ENCODE measurements at regions not wholly inside any gene's neighbourhood (a gene's known extent, or its start where the extent isn't known, plus 50 kb on each side); places are given as distances from the start of the nearest gene placed in this dataset.

DNA sequence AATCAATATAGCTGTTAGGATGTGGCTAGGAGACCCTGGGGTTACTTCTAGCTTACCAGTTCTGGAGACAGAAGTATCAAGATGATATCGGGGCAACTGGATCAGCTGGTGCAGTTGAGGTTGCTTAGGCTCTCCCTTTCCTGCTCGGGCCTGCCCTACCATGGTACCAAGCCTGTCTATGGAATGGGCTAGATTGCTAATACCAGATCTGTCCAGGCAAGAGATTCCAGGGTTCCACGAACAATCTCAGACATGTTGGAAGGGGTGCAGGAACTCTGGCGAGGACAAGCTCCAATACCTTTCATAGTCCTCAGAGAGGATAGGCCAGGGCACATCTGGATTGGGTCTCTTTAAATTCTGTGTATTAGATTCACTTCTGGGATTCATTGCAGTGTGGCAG is 53.8 kb downstream of the ADM start:
- DNase-seq, result no peak

DNA sequence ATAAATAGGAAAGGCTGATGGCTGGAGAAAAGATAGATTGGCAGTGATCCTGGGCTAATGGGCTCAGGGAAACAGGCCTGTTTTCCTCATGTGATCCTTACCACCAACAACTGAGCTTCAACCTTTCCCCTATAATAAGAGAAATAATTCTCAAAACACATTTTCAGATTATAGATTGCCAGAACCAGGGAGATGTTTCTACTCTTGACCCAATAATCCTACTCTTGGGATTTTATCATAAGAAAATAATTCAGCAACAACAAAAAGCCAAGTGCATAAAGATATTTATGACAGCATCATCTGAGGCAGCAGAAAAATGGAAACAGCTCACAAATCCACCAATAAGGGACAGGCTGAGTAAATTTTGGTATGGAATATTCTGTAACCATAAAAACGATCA is 54.3 kb downstream of the ADM start:
- no peak for DNase-seq

DNA sequence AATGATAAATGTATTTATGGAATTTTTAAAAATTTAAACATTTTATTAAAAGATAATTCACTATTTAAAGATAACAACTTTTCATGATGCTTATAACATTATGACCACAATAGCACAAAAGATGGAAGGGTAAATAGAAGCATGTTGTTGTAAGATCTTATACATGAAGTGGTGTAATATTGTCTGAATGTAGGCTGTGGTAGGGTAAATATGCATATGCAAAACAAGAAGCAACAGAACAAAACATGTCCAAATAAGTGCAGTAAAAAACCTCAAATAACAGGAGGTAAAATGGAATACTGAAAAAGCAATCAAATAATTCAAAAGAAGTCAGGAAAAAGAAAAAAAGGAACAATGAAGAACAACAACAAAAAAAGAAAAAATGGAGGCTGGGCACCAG is 56.0 kb downstream of the ADM start:
- no peak for DNase-seq

DNA sequence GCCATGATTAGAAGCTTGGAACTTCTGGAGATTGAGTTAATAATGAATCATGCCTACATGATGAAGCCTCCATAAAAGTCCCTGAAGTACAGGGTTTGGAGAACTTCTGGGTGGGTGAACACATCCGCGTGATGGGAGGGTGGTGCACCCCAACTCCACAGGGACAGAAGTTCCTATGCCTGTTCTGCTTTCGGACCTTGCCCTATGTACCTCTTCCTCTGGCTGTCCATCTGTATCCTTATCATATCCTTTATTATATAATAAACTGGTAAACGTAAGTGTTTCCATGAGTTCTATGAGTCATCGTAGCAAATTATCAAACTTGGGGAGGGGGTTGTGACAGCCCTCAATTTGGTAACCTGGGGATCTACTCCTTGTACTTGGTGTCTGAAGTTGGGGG is 60.2 kb downstream of the ADM start:
- DNase-seq, result no peak

DNA sequence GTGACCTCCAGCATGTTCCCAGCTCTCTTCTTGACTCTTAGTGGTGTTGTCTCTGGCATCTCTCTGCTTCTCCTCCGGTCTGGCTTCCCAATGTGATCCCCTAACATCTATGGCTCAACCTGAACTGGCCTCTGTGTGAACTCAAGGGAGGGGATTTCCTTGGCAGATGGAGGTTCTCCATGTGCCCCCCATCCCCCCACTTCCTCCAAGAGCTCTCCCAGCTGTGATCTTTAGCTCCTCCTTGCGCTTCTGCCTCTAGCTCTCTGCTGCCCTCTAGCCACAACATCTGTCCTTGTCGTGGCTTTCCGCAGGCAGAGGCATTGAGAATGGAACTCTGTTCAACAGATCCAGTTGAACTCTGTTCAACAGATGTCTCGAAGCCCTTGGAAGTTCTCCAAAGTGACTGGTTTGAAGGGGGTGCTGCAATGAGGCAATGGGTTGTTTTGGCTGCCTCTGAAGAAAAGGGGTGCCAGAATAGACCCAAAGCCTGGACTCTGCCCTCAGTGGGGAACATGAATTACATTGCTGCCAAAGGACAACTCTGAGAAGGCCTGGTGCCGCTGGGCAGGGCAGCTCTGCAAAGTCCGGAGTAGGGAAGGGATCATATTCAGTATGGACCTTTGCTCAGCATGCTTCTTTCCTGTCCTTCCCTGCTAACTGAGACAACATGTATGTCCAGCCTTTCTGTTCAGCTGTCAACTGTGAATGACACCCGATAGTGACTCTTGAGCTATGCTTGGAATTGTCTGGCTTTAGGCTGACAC is 61.9 kb downstream of the ADM start:
- DNase-seq, result peak; percentile 77

DNA sequence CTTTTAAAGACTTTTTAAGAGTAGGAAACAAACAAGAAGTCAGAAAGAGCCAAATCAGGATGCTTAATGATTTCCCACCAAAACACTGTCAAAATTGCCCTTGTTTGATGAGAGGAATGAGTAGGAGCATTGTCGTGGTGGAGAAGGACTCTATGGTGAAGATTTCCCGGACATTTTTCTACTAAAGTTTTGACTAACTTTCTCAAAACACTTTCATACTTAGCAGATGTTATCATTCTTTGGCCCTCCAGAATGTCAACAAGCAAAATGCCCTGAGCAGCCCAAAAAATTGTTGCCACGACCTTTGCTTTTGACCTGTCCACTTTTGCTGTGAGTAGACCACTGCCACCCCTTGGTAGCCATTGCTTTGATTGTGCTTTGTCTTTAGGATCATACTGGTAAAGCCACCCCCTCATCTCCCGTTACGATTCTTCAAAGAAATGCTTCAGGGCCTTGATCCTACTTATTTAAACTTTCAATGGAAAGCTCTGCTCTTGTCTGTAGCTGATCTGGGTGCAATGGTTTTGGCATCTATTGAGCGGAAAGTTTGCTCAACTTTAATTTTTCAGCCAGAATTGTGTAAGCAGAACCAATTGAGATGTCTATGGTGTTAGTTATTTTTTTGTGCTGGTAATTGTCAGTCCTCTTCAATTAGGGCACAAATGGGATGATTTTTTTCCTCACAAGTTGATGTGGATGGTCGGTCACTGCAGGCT is 67.2 kb downstream of the ADM start:
- DNase-seq, result no peak

DNA sequence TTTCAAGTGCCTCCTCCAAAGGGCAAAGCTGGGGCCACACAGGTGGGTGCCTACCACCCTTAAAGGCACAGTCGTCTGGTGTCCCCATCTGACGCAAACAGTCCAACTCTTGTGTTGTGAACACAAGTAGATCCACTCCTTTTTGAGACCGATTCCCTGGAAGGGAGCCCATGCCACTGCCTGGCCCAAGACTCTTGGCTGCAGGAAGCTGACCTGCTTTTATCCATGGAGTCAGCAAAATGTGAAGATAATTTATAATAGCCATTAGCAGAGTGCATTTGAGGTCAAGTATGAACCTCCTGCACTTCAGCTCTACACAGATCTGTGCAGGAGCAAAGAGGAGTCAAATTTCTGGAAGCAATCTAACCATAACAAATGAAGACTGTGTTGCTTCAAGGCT is 68.5 kb downstream of the ADM start:
- DNase-seq, result no peak

DNA sequence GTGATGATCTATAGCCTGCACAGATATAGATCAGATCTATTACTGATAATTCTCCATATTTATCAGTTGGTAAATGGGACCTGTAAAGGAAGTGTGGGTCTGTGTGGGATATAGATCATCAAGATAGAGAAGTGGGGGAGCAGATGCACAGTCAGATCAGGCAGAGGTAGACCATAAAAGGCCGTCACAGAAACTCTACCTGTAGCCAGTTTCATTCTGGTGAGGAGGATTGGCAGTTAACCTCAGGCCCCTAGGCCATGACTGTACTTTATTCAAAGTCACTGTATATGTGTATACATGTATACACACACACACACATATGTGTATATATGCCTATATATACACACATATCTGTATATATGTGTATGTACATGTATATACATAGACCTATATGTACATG is 69.1 kb downstream of the ADM start:
- DNase-seq, result no peak

DNA sequence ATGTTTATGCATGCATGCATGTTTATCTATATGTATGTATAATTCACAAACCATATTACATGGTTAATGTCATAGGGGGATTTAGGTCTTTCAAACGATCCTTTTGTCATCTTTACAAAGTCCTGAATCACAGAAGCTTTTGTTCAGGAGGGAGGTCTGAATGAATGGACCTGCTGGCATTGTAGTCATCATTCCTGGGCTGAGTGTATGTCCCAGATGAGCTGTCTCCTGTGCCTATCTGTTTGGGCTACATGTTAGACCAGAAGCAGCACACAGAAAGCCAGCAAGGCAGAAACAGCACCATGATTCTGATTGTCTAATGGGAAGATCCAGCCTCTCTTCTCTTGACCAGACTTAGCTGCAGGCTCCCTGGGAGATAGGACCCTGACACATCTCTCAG is 69.5 kb downstream of the ADM start:
- DNase-seq, result no peak

DNA sequence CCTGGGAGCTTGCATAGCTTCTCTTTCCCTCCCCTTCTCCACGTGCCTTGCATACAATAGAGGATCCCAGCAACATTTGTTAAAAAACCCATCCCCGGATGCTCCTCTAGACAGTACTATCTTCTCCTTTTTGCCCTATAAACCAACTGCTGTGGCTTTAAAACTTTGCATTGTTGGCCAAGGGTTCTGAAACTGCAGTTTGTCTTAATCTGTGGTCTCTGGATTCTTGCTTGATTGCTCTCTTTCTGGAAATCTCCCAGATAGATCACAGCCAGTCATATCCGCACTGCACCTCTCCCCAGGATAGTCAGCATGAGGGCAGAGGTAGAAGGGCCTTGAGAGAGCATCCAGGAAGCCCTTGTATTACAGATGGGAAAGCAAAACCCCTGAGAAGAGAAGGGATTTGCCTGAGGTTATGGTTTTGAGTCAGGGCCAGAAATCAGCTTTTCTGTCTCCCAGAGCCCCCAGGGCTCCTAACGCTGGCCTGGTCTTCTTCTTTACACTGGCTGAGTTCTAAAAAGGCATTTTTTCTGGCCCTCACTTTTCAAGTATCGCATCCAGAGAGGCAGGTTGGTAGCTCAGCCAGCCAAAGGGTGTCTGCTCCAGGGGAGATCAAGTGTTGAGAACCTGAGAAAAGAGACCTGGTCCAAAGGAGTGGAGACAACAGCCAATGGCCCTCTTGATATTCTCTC is 70.6 kb downstream of the ADM start:
- DNase-seq, result peak; percentile 40

DNA sequence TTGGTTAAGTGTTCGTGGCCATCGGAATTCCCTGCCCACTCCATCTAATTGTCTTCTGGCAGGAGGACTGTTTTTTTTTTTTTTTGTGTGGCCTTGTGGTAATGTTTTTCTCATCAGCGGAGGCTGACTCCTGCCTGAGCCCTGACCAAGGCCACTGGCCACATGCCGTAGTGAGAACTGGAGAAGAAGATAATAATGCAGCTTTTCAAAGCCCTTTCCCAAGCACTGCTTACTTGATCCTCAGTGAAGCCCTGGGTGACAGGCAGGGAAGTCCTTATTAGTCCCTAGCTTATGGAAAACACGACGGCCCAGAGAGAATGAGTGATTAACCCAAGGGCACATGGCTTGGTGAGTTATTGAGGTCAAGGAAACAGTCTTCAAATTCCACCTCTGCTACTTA is 71.2 kb downstream of the ADM start:
- DNase-seq, result no peak

DNA sequence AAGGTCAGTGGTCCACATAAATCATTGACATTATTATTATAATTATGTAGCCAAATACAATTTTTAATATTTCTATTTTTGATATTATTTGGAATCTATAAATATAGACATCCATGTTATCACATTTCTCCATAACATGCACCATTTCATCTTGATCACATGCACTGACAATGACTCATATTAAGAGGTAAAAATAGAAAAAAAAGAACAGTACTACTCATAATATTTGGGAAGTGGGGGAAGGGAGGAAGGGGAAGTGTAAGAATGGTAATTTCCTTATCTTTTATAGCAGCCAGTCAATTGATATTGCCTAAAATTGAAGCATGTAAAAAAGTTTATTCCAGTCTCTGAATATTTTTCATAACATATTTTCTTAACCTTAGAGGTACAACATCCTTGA is 72.3 kb downstream of the ADM start:
- no peak for DNase-seq

DNA sequence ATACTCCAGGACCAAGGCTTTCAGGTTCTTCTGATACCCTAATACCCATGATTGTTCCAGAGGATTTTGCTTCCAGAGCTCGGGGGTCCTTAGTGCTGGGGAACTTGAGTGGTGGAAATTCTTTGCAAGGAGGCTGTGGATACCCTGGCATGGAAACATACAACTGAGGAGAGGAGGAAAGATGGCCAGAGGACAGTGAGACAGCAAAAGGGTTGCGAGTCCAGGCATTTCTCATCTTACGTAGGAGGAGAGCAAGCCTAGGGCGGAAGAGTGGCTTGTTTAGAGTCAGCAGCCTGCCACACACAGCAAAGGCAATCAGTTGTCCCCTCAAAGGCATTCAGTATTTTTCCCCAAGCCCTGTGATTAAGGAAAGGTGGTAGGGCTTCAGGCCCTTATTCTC is 73.5 kb downstream of the ADM start:
- no peak for DNase-seq

DNA sequence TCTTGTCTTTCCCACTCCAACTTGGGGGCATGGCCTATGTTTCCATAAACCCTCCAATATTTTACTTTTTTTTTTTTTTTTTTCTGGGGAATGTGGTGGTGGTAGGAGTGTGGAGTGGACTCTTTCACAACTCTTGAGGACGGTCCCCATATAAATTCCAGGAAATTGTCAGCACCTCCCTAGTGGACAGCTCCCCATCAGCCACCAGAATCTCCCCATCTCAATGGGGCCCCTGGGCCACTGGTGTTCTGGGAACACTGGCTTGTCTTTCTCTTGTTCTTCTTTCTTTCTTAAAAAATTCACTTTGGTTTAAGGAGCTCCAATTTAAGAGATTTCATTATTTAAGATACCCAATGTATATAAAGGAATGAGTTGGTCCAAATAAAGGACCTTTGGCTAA is 74.1 kb downstream of the ADM start:
- DNase-seq, result no peak

DNA sequence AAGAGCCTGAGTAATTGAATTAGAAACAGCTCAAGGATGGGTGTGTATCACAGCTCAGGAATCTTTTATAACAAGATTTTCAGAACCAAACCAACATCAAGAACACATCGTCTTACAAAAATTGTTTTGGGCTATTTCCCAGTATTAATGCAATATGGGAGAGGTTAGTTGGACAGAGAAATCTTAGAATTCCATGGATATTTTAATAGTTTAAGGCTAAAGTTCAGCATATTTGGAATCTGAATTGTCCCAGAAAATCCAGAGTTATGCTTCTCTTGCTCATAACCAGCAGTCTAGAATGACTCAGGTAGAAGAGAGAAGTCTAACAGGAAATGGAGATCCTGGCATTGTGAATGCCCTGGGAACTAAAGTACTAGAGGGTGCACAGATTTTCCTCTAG is 74.6 kb downstream of the ADM start:
- DNase-seq, result no peak

DNA sequence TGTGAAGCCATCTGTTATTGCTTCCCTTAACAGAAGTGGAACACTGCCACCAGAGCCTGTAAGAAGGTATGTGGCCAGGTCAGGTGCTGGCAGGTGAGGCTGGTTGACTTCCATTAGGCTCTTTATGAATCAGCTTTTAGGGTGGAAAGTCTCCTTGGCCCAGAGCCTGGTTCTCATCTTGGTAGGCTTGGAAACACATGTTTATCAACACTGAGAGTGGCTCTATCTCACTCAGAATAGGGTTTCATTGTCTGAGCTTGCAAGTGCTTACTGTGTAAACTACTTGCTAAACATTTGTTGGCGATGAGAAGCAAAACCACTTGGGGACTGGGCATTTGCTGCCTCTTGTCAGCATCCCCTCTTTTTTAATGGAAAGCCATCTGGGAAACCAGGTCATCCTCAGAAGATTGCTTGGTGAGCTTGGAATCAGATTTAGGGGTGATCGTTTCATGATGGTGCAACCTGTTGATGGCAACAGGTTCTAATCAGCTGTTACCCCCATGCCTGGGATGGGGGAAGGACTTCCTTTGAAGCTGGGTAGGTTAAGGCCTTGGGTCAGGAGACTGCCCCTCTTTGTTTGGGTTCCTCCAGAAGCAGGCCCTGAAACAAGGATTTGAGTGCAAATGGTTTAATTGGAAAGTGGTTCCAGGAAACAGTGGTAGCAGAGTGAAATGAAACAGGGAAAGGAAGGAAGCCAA is 75.0 kb upstream of the AMPD3 start:
- no peak for DNase-seq

DNA sequence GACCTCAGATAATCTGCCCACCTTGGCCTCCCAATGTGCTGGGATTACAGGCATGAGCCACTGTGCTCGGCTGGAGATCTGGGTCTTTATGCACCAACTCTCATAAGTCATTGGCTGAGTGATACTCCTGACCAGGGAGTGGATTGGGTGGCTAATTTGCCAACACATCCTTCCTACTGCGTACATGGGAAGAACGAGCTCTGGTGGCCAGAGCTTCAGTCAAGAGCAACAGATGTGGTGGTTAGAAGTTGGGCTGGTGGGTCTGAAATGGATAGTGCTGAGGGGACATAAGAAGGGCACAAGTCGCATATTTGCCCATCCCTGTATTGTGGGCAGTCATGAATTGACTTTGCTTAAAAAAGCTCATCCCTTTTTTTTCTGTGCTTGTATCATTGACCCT is 74.1 kb upstream of the AMPD3 start:
- DNase-seq, result no peak

DNA sequence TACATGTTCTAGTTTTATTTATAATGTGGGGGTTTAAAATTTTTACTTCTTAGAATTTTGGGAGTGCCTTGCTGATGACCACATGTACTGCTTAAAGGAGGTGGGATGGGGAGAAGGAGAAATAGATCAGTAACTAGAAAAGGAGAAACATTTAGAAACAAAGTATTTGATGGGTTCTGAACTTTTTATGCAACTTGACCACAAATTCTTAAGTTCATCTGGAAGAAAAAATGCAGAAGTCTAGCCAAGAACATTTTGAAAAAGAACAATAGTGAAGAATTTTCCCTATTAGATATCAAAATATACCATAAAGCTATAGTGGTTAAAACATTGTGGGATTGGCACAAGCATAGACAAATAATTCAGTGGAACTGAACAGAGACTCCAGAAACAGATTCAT is 73.3 kb upstream of the AMPD3 start:
- DNase-seq, result no peak

DNA sequence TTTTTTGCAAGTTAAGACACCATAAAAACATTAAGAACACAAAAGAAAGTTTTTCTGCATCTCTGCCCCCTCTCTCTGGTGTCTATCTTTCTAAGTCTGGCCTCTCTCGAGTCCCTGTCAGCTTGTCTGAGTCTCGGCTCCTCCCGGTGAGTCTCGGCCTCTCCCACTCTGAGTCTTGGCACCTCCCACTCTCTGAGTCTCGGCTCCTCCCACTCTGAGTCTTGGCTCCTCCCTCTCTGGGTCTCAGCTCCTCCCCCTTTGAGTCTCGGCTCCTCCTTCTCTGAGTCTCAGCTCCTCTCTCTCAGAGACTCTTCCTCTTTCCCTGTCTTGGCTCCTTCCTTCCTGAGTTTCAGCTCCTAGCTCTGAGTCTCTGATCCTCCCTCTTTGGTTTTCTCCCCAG is 72.5 kb upstream of the AMPD3 start:
- no peak for DNase-seq

DNA sequence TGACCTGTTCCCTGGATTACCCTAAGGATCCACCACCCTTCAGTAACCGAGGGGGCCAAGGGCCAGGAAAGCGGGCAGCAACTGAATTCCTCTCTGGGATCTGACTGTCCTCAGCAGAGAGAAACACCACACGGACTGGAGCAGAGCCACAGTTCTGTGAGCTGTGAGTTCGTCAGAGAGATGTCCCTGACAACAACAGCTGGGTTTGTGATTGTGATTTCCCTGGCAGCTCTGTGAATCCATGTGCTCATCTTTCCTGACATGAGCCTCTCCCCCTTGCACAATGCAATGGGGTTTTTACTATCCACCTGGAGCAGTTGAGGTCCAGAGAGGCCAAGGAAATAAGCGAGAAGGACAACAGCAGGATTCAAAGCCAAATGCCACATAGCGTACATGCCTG is 69.4 kb upstream of the AMPD3 start:
- DNase-seq, result peak; percentile 81

DNA sequence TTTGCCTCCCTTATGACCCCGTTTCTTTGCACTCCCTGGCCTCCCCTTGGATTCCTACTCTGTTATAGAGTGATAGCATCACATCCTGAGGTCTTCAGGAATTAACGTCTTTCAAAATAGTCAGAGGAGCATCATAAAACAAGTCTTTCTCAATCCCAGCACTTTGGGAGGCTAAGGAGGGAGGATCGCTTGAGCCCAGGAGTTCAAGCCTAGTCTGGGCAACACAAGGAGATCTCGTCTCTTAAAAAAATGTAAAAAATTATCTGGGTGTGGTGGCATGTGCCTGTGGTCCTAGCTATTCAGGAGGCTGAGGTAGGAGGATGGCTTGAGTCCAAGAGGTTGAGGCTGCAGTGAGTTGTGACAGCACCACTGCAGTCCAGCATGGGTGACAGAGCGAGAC is 68.7 kb upstream of the AMPD3 start:
- no peak for DNase-seq

DNA sequence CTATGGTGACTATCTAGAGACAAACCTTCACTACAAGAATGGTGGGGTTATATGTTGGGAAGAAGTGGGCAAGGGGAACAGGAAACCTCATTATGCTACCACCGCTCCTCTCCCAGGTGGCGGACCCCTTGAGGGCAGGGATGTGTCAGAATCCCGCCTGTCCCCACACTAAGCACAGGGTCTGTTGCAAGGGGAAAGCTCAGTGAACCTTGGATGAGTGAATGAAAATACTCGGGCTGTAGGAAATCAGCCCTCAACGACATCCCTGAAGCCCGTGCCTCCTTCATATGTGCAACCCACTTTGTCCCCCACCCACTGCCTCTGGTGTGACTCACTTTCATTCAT is 68.2 kb upstream of the AMPD3 start:
- no peak for DNase-seq

Data from hindlimb muscle (tissue), 1 donor.